Sigmoid colon (tissue), 4 donors: ENCODE measurements at regions not wholly inside any gene's neighbourhood (a gene's known extent, or its start where the extent isn't known, plus 50 kb on each side); places are given as distances from the start of the nearest gene placed in this dataset.

Experiments used
- CTCF ChIP-seq, 4 experiments: fragments of 450-650 bp in 3 of 4; fragments of 200-600 bp in 1 of 4; IDR thresholded peaks; one replicate each; pipeline ENCODE4 v1.5.1; 2016 to 2019; ENCODE audit warnings: antibody characterized with exemption in 4 of 4, mild to moderate bottlenecking in 3 of 4, moderate library complexity in 2 of 4
- EP300 ChIP-seq, 4 donors: sonication (generic); formaldehyde crosslinking; IDR thresholded peaks; one replicate each; pipeline ENCODE4 v1.6.1; 2017; ENCODE audit warnings: antibody characterized with exemption in 4 of 4
- POLR2A ChIP-seq, 2 donors: fragments of 450-650 bp; IDR thresholded peaks; one replicate each; pipeline ENCODE4 v1.6.1; 2016; ENCODE audit warnings: antibody characterized with exemption in 2 of 2, mild to moderate bottlenecking in 2 of 2, moderate library complexity in 2 of 2
- POLR2AphosphoS5 ChIP-seq, 4 donors: sonication (generic); formaldehyde crosslinking; IDR thresholded peaks; one replicate each; pipeline ENCODE4 v1.6.1; 2017; ENCODE audit warnings: antibody characterized with exemption in 4 of 4

DNA sequence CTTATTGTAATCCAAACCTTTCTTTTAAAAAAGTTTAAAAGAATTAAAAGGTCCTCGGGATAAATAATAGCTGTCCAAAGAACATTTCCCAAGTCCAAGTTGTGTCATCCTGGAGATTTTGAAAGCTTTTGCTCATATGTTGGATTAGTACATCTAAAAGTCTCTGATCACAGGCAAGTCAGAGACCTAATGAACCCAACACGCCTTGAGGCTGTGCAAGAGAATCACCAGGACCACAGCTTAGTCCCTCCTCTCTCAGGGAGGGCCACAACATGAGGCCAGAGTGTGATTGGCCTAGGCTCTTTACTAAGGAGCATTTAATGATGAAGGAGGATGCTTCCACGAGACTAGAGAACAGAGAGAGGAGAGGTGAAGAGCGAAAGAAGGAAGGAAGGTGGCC is 98.7 kb upstream of the OR5AK2 start:
- TF ChIP-seq CTCF (IDR thresholded peaks at IDR 0.05) (no peak), POLR2A (IDR thresholded peaks at IDR 0.05) (no peak), POLR2AphosphoS5 (IDR thresholded peaks at IDR 0.05) (no peak), EP300 (IDR thresholded peaks at IDR 0.05) (no peak)
